GM19397 (cell line): ENCODE measurements at regions not wholly inside any gene's neighbourhood (a gene's known extent, or its start where the extent isn't known, plus 50 kb on each side); places are given as distances from the start of the nearest gene placed in this dataset.

Experiments
- ATAC-seq: cut with Tn5 transposase; IDR thresholded peaks from one replicate; pipeline ENCODE4 v1.9.1; 2021; ENCODE audit warnings: mild to moderate bottlenecking, moderate library complexity; ENCODE audit not compliant: unreplicated experiment

- ATAC-seq: no peak
Measured at GRCh38 chr12:47025349-47025748, 54.1 kb upstream of the PCED1B start.

- no peak for ATAC-seq
Measured at GRCh38 chr12:47025798-47026197, 53.6 kb upstream of the PCED1B start.

DNA sequence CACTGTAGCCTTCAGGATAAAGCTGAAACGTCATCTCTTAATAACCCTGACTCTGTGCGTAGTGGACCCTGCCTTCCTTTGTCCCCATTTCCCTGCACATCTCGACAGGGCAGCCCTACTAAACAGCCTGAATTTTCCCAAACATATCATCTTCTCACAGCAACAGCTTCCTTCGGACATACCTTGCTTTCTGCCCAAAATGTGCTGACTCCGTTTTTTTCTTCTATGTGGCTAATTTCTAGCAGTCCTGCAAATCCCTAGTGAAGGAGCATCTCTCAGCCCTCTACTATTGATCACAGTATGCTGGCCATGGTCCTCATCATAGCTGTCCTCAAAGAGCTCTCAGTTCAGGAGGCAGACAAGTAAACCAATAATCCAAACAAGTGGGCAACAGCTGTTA, 53.1 kb upstream of the PCED1B start:
- no peak for ATAC-seq
